ENCODE measurements at regions not wholly inside any gene's neighbourhood (a gene's known extent, or its start where the extent isn't known, plus 50 kb on each side); places are given as distances from the start of the nearest gene placed in this dataset.
A peak's percentile ranks its signal among the peaks of the same experiment; 100 is the strongest.

GRCh38 chr2:611519-611918 is 65.7 kb downstream of the TMEM18 start:
- Histone ChIP-seq H3K27me3 (no peaks in the 10 kb centered on the region), H3K9me3 (no peaks in the 10 kb centered on the region), H3K4me1 (no peaks in the 10 kb centered on the region), H3K4me3 (no peak overlapping the region), H3K36me3 (no peaks in the 10 kb centered on the region), H3K27ac (no peak overlapping the region)
- ATAC-seq (ENCODE audit: low FRiP score in 2 of 2) (no peak), DNase-seq (peak in 1 of 2 donors; percentile 8)
- WGBS, 2 donors = 63 to 76% methylated on average over 5 of the region's 5 CpGs
- TF ChIP-seq POLR2A (IDR thresholded peaks at IDR 0.05) (no peak), EP300 (IDR thresholded peaks at IDR 0.05) (no peak), CTCF (IDR thresholded peaks at IDR 0.05) (no peak), POLR2AphosphoS5 (IDR thresholded peaks at IDR 0.05) (no peak)

- H3K4me1 ChIP-seq = no peaks in the 10 kb centered on the region
- no peaks in the 10 kb centered on the region for H3K9me3 ChIP-seq
- H3K4me3 ChIP-seq = no peak overlapping the region
- 70 to 77% methylated on average over 3 of the region's 3 CpGs for WGBS, 2 donors
- peak in 1 of 2 donors; percentile 5 for DNase-seq
- H3K27me3 ChIP-seq = no peaks in the 10 kb centered on the region
- no peaks in the 10 kb centered on the region for H3K36me3 ChIP-seq
- ATAC-seq (ENCODE audit: low FRiP score in 2 of 2) = no peak
- no peak for TF ChIP-seq POLR2AphosphoS5 (IDR thresholded peaks at IDR 0.05)
- TF ChIP-seq POLR2A (IDR thresholded peaks at IDR 0.05) = no peak
- no peak for TF ChIP-seq EP300 (IDR thresholded peaks at IDR 0.05)
- no peak for TF ChIP-seq CTCF (IDR thresholded peaks at IDR 0.05)
- no peak overlapping the region for H3K27ac ChIP-seq
Measured at GRCh38 chr2:610491-610890, 66.7 kb downstream of the TMEM18 start.

- Histone ChIP-seq H3K27ac (no peak overlapping the region), H3K9me3 (no peaks in the 10 kb centered on the region), H3K4me3 (no peak overlapping the region), H3K27me3 (no peaks in the 10 kb centered on the region), H3K4me1 (no peaks in the 10 kb centered on the region), H3K36me3 (no peaks in the 10 kb centered on the region)
- DNase-seq (peak; percentile 3 to 17), ATAC-seq (ENCODE audit: low FRiP score in 2 of 2) (no peak)
- TF ChIP-seq EP300 (IDR thresholded peaks at IDR 0.05) = no peak
- no peak for TF ChIP-seq CTCF (IDR thresholded peaks at IDR 0.05)
- TF ChIP-seq POLR2AphosphoS5 (IDR thresholded peaks at IDR 0.05) = no peak
- no peak for TF ChIP-seq POLR2A (IDR thresholded peaks at IDR 0.05)
- 78 to 100% methylated on average over 3 to 8 of the region's 8 CpGs for WGBS, 2 donors
Measured at GRCh38 chr2:609881-610280, 67.3 kb downstream of the TMEM18 start.

- Histone ChIP-seq H3K9me3 (no peaks in the 10 kb centered on the region), H3K4me3 (no peak overlapping the region), H3K36me3 (no peaks in the 10 kb centered on the region), H3K27ac (no peak overlapping the region), H3K27me3 (no peaks in the 10 kb centered on the region), H3K4me1 (no peaks in the 10 kb centered on the region)
- no peak for ATAC-seq (ENCODE audit: low FRiP score in 2 of 2)
- peak in 1 of 2 donors; percentile 8 for DNase-seq
- 91 to 96% methylated on average over 10 of the region's 10 CpGs for WGBS, 2 donors
- TF ChIP-seq POLR2A (IDR thresholded peaks at IDR 0.05) (no peak), EP300 (IDR thresholded peaks at IDR 0.05) (no peak), CTCF (IDR thresholded peaks at IDR 0.05) (no peak), POLR2AphosphoS5 (IDR thresholded peaks at IDR 0.05) (no peak)
Measured at GRCh38 chr2:609449-609848, 67.8 kb downstream of the TMEM18 start.

- no peak overlapping the region for H3K4me3 ChIP-seq
- TF ChIP-seq CTCF (IDR thresholded peaks at IDR 0.05) = no peak
- TF ChIP-seq POLR2A (IDR thresholded peaks at IDR 0.05) = no peak
- no peaks in the 10 kb centered on the region for H3K27me3 ChIP-seq
- ATAC-seq (ENCODE audit: low FRiP score in 2 of 2) (no peak), DNase-seq (peak in 1 of 2 donors; percentile 15)
- 84 to 86% methylated on average over 3 to 7 of the region's 7 CpGs for WGBS, 2 donors
- no peaks in the 10 kb centered on the region for H3K9me3 ChIP-seq
- no peak overlapping the region for H3K27ac ChIP-seq
- H3K36me3 ChIP-seq = no peaks in the 10 kb centered on the region
- H3K4me1 ChIP-seq = no peaks in the 10 kb centered on the region
Measured at GRCh38 chr2:608711-609110, 68.5 kb downstream of the TMEM18 start.

Data from upper lobe of left lung (tissue), 6 donors.